Natural killer cell (primary cell): ENCODE measurements at regions not wholly inside any gene's neighbourhood (a gene's known extent, or its start where the extent isn't known, plus 50 kb on each side); places are given as distances from the start of the nearest gene placed in this dataset.

Source experiments
- ATAC-seq, 3 donors: fragments of 150-1000 bp in 2 of 3; fragments of 200-7000 bp in 1 of 3; cut with Tn5 transposase; 1 replicate in 1 of 3; 2 replicates in 2 of 3; pipeline ENCODE4 v1.10.0; 2021; ENCODE audit warnings: mild to moderate bottlenecking in 2 of 3, moderate library complexity in 2 of 3
- DNase-seq, 2 donors: peaks; one replicate each; pipeline versions ENCODE4 v3.0.0 to v3.0.0-alpha.2; 2013 to 2021; ENCODE audit warnings: mixed read lengths in 1 of 2
- H3K27ac ChIP-seq: one replicate; pipeline ENCODE4 v1.5.1; 2013; ENCODE audit warnings: mild to moderate bottlenecking, low read length
- H3K27me3 ChIP-seq: one replicate; pipeline ENCODE4 v1.6.1; 2013; ENCODE audit warnings: low read length; ENCODE audit not compliant: control insufficient read depth, insufficient read depth
- H3K36me3 ChIP-seq: one replicate; pipeline ENCODE4 v1.6.1; 2013; ENCODE audit warnings: low read length; ENCODE audit not compliant: control insufficient read depth, insufficient read depth
- H3K4me1 ChIP-seq: one replicate; pipeline ENCODE4 v1.6.1; 2013; ENCODE audit warnings: low read length; ENCODE audit not compliant: control insufficient read depth, insufficient read depth
- H3K4me3 ChIP-seq: one replicate; pipeline ENCODE4 v1.5.1; 2013; ENCODE audit warnings: low read length
- H3K9me3 ChIP-seq: one replicate; pipeline ENCODE4 v1.6.1; 2013; ENCODE audit warnings: low read length; ENCODE audit not compliant: control insufficient read depth, insufficient read depth
- H3K27ac Mint-ChIP-seq, 2 donors: one replicate each; pipeline ENCODE4 v1.8.0; 2022; ENCODE audit warnings: mild to moderate bottlenecking in 2 of 2, mixed read lengths in 2 of 2, moderate library complexity in 1 of 2
- H3K27me3 Mint-ChIP-seq, 2 donors: one replicate each; pipeline ENCODE4 v1.8.0; 2022; ENCODE audit warnings: low read depth in 2 of 2, mixed read lengths in 2 of 2
- H3K36me3 Mint-ChIP-seq: one replicate; pipeline ENCODE4 v1.8.0; 2022; ENCODE audit warnings: mixed read lengths
- H3K4me1 Mint-ChIP-seq, 2 donors: one replicate each; pipeline ENCODE4 v1.8.0; 2022; ENCODE audit warnings: mixed read lengths in 2 of 2
- H3K4me3 Mint-ChIP-seq: one replicate; pipeline ENCODE4 v1.8.0; 2022; ENCODE audit warnings: mild to moderate bottlenecking, moderate library complexity, mixed read lengths
- H3K9me3 Mint-ChIP-seq, 2 donors: one replicate each; pipeline ENCODE4 v1.8.0; 2022; ENCODE audit warnings: mixed read lengths in 2 of 2
- WGBS: methylation state at CpG from one replicate; pipeline ENCODE4 v1.1.7; 2013; ENCODE audit warnings: missing lambda C conversion rate; ENCODE audit not compliant: insufficient coverage; 5-methylcytosine and 5-hydroxymethylcytosine counted together
- intact Hi-C: fragments of 100-400 bp; cut with micrococcal nuclease; formaldehyde crosslinking; loops from one replicate; pipeline ENCODE4 v1.14.2; 2022
- TF ChIP-seq, protein P1 (sequence below): fragments of 200-600 bp; IDR thresholded peaks from one replicate; pipeline ENCODE4 v1.8.0; 2022; ENCODE audit warnings: antibody characterized with exemption

DNA sequence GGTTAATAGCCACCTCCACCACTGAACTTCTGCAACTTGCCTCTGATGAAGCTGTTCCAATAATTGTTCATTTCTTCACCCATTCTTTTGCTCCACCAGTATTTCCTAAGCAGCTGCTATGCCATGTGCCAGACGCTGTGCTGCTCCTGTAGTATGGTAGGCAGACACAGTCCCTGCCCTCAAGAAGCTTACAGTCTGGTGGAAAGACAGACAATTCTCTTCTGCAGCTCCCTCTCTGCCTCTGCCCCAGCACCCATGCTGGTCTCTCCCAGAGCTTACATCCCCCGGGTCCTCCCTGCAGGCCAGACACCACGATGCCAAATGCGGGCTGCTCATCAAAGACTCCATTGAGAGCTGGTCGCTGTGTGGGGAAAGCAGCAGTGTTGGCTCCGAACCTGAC lies 111.6 kb upstream of the ESRRB start:
- H3K9me3 Mint-ChIP-seq = no peaks in the 10 kb centered on the region
- Histone ChIP-seq H3K27me3 (peaks cover 4% of the 10 kb centered on the region), H3K4me3 (no peak overlapping the region), H3K4me1 (peaks cover 6% of the 10 kb centered on the region), H3K36me3 (no peaks in the 10 kb centered on the region), H3K27ac (no peak overlapping the region), H3K9me3 (no peaks in the 10 kb centered on the region)
- peaks cover 0 to 5% of the 10 kb centered on the region in 2 donors for H3K4me1 Mint-ChIP-seq
- TF ChIP-seq, protein P1, sequence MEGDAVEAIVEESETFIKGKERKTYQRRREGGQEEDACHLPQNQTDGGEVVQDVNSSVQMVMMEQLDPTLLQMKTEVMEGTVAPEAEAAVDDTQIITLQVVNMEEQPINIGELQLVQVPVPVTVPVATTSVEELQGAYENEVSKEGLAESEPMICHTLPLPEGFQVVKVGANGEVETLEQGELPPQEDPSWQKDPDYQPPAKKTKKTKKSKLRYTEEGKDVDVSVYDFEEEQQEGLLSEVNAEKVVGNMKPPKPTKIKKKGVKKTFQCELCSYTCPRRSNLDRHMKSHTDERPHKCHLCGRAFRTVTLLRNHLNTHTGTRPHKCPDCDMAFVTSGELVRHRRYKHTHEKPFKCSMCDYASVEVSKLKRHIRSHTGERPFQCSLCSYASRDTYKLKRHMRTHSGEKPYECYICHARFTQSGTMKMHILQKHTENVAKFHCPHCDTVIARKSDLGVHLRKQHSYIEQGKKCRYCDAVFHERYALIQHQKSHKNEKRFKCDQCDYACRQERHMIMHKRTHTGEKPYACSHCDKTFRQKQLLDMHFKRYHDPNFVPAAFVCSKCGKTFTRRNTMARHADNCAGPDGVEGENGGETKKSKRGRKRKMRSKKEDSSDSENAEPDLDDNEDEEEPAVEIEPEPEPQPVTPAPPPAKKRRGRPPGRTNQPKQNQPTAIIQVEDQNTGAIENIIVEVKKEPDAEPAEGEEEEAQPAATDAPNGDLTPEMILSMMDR = no peak
- no peaks in the 10 kb centered on the region for H3K36me3 Mint-ChIP-seq
- ATAC-seq (no peak), DNase-seq (no peak)
- 94% methylated on average over 6 of the region's 6 CpGs for WGBS
- no peak overlapping the region for H3K4me3 Mint-ChIP-seq
- intact Hi-C loops = no loop called here
- peaks cover 9 to 15% of the 10 kb centered on the region in 2 donors for H3K27me3 Mint-ChIP-seq
- H3K27ac Mint-ChIP-seq = no peak overlapping the region

DNA sequence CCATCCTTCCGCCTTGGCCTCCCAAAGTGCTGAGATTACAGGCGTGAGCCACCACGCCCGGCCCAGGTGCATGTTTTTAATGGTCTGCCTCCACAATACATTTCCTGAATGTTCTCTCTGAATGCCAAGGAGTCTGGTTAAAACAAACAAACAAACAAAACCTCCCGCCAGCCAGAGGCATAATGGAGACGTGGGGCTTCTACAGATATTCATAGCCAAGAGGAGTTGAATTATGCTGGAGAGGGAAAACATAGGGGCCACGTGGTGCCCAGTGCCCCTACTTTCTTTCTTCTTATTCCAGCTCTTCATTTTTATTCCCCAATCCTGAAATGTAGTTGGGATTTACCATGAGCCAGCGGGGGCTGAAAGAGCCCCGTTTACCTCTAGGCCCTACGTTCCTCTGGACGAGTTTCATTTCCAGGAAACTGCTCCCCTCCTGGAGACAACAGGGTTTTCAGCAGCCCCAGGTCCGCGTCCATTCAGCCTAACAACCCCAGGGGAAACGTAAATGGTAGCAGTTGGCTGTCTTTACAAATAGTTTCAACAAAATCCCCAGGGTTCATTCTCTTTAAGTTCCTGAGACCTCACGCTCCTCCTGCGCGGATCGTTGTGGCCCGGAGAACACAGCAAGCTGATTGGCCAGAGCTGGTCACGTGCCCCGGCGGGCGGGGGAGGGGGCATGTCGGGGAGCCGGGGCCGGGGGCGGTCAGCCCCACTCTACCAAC lies 108.5 kb upstream of the ESRRB start:
- DNase-seq (peak in 1 of 2 donors; percentile 8), ATAC-seq (peak in 1 of 3 donors; percentile 46)
- intact Hi-C loops = no loop called here
- Mint-ChIP-seq H3K4me1 (no peaks in the 10 kb centered on the region), H3K27me3 (peaks cover 11 to 17% of the 10 kb centered on the region in 2 donors), H3K9me3 (no peaks in the 10 kb centered on the region), H3K36me3 (no peaks in the 10 kb centered on the region), H3K4me3 (peak overlapping the region; percentile 36), H3K27ac (no peak overlapping the region)
- H3K36me3 ChIP-seq = no peaks in the 10 kb centered on the region
- H3K27ac ChIP-seq = no peak overlapping the region
- WGBS = 28% methylated on average over 17 of the region's 27 CpGs
- H3K4me3 ChIP-seq = peak overlapping the region; percentile 0
- H3K4me1 ChIP-seq = peaks cover 6% of the 10 kb centered on the region
- no peaks in the 10 kb centered on the region for H3K9me3 ChIP-seq
- peaks cover 4% of the 10 kb centered on the region for H3K27me3 ChIP-seq
- TF ChIP-seq, protein P1 = no peak

DNA sequence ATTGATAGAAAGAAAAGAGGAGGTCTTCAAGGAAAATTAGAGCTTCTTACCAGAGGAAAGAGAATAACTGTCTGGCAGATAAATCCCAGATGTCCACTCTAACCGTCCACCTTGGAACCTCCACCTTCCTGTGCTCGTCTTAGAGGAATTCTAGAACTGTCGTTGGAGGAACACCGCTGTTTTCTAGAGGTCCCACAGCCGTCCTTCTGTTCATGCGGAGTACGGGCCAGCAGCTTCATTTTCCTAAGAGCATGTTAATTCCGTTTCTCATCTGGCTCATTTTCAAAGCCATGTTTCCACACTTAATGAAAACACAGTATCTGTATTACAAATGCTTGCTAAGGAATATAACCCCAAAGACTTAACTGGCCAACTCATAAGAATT lies 107.9 kb upstream of the ESRRB start:
- no peaks in the 10 kb centered on the region for H3K4me1 Mint-ChIP-seq
- DNase-seq (no peak), ATAC-seq (no peak)
- no peaks in the 10 kb centered on the region for H3K36me3 ChIP-seq
- peaks cover 4% of the 10 kb centered on the region for H3K27me3 ChIP-seq
- TF ChIP-seq, protein P1 = no peak
- intact Hi-C loops = no loop called here
- WGBS = 23% methylated on average over 8 of the region's 8 CpGs
- no peak overlapping the region for H3K27ac ChIP-seq
- H3K27me3 Mint-ChIP-seq = peaks cover 11 to 14% of the 10 kb centered on the region in 2 donors
- H3K27ac Mint-ChIP-seq = no peak overlapping the region
- peaks cover 6% of the 10 kb centered on the region for H3K4me1 ChIP-seq
- no peaks in the 10 kb centered on the region for H3K36me3 Mint-ChIP-seq
- peak overlapping the region; percentile 38 for H3K4me3 Mint-ChIP-seq
- no peaks in the 10 kb centered on the region for H3K9me3 Mint-ChIP-seq
- H3K4me3 ChIP-seq = no peak overlapping the region
- no peaks in the 10 kb centered on the region for H3K9me3 ChIP-seq

DNA sequence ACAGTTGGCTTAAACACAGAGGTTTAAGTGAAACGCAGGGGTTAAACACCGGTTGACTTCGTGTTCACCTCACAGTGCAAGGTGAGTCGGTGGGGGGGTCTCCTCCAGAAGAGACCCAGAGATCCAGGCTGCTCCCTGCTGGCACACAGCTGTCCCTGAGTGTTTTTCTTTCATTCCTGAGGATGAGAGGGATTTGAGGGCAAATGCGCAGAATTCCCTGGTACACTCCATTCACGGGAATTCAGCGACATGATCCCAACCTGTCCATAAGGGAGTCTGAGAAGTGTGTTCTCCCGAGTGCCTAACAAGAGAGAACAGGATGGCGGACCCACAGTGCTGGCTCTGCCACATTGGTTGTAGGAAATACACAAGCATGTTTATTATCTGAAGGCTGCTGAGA lies 107.2 kb upstream of the ESRRB start:
- Mint-ChIP-seq H3K36me3 (no peaks in the 10 kb centered on the region), H3K9me3 (no peaks in the 10 kb centered on the region), H3K27me3 (peaks cover 9 to 11% of the 10 kb centered on the region in 2 donors), H3K4me1 (no peaks in the 10 kb centered on the region), H3K4me3 (no peak overlapping the region), H3K27ac (no peak overlapping the region)
- ATAC-seq = no peak
- intact Hi-C loops = no loop called here
- Histone ChIP-seq H3K36me3 (no peaks in the 10 kb centered on the region), H3K27me3 (peaks cover 4% of the 10 kb centered on the region), H3K9me3 (no peaks in the 10 kb centered on the region), H3K4me3 (no peak overlapping the region), H3K27ac (no peak overlapping the region), H3K4me1 (peaks cover 6% of the 10 kb centered on the region)
- WGBS = 83% methylated on average over 9 of the region's 9 CpGs
- TF ChIP-seq, protein P1 = no peak
- no peak for DNase-seq
